PFSK-1 (cell line): ENCODE measurements at regions not wholly inside any gene's neighbourhood (a gene's known extent, or its start where the extent isn't known, plus 50 kb on each side); places are given as distances from the start of the nearest gene placed in this dataset.

ENCODE experiments used
- FOXP2 ChIP-seq: optimal IDR thresholded peaks from 2 replicates; pipeline ENCODE3; 2011; ENCODE audit warnings: borderline replicate concordance, control low read depth, inconsistent platforms; ENCODE audit not compliant: insufficient read depth; ENCODE audit errors: extremely low read length, extremely low read depth
- POLR2AphosphoS5 ChIP-seq: IDR thresholded peaks from 2 replicates; pipeline ENCODE4 v1.6.1; 2012; ENCODE audit warnings: low read depth, mild to moderate bottlenecking, control low read depth, low read length, moderate library complexity
- SIN3A ChIP-seq: IDR thresholded peaks from 2 replicates; pipeline ENCODE4 v1.6.1; 2012; ENCODE audit warnings: mild to moderate bottlenecking, low read length, moderate library complexity, borderline replicate concordance; ENCODE audit not compliant: insufficient read depth
- TAF1 ChIP-seq: IDR thresholded peaks from 2 replicates; pipeline ENCODE4 v1.6.1; 2012; ENCODE audit warnings: low read length, control low read depth, borderline replicate concordance; ENCODE audit not compliant: insufficient read depth
- TF ChIP-seq, protein P1 (sequence below), 2 experiments: IDR thresholded peaks; 2 replicates each; pipeline versions ENCODE4 v1.6.1 to v1.8.0; 2011 to 2012; ENCODE audit warnings: low read depth in 2 of 2, low read length in 2 of 2, control low read depth in 1 of 2, inconsistent platforms in 1 of 2, mild to moderate bottlenecking in 1 of 2, moderate library complexity in 1 of 2; ENCODE audit not compliant: insufficient read depth in 1 of 2

DNA sequence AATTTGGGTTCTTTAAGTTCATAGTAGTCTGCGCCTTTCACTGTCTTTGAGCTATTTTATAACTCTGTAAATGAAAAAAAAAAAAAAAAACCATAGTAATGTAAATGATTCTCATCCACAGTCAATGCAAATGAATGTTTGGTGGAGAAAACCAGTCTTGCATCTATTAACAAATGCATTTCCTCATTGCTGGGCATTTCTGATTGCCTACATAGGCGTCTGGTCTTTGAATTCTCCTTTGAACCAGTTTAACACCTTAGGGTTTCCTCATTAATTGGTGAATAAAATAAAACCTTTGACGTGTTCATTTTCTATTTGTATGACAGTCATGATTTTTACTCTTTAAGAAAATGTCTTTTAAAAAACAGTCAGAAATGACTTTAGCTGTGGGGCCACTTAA is 114.8 kb downstream of the C12orf75 start:
- no peak for TF ChIP-seq TAF1
- TF ChIP-seq SIN3A: no peak

DNA sequence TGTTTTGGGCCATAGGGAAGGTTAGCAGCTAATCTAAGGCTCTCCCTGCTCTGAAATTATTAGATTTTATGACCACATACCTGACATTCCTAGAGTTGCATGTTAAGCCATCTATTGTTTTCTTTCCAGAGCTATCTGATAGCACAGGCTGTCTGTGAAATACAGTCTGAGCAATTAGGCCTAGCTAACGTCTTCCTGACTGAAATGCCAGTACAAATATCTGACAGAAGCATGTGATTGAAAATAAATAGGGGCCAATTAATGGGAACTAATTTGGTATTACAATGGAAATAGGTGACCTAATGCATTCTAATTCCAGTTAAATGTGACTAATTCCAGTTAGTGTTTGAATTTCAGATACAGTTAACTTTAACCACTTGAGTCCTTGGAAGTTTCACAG is 115.2 kb downstream of the C12orf75 start:
- TF ChIP-seq, protein P1, sequence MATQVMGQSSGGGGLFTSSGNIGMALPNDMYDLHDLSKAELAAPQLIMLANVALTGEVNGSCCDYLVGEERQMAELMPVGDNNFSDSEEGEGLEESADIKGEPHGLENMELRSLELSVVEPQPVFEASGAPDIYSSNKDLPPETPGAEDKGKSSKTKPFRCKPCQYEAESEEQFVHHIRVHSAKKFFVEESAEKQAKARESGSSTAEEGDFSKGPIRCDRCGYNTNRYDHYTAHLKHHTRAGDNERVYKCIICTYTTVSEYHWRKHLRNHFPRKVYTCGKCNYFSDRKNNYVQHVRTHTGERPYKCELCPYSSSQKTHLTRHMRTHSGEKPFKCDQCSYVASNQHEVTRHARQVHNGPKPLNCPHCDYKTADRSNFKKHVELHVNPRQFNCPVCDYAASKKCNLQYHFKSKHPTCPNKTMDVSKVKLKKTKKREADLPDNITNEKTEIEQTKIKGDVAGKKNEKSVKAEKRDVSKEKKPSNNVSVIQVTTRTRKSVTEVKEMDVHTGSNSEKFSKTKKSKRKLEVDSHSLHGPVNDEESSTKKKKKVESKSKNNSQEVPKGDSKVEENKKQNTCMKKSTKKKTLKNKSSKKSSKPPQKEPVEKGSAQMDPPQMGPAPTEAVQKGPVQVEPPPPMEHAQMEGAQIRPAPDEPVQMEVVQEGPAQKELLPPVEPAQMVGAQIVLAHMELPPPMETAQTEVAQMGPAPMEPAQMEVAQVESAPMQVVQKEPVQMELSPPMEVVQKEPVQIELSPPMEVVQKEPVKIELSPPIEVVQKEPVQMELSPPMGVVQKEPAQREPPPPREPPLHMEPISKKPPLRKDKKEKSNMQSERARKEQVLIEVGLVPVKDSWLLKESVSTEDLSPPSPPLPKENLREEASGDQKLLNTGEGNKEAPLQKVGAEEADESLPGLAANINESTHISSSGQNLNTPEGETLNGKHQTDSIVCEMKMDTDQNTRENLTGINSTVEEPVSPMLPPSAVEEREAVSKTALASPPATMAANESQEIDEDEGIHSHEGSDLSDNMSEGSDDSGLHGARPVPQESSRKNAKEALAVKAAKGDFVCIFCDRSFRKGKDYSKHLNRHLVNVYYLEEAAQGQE (IDR thresholded peaks at IDR 0.05; ENCODE audit: insufficient read depth in 1 of 2, low read depth in 2 of 2, low read length in 2 of 2): no peak
- TF ChIP-seq SIN3A (no peak), POLR2AphosphoS5 (no peak), FOXP2 (no peak), TAF1 (no peak)

DNA sequence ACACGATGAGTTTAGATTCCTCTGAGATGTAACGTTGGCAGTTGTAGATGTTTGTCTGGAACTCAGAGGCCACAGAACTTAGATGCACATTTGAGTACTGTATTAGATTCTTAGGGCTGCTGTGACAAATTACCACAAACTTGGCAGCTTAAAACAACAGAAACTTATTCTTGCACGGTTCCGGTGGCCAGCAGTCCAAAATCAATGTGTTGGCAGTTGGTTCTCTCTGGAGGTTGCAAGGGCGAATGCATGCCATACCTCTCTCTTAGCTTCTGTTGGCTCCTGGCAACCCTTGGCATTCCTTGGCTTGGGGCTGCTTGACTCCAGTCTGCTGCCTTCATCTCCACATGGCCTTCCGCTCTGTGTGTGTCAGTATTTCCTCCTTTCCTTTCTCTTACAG is 118.9 kb downstream of the C12orf75 start:
- TF ChIP-seq, protein P1 (IDR thresholded peaks at IDR 0.05; ENCODE audit: insufficient read depth in 1 of 2, low read depth in 2 of 2, low read length in 2 of 2): no peak
- TF ChIP-seq FOXP2 (no peak), TAF1 (no peak), POLR2AphosphoS5 (no peak), SIN3A (no peak)

DNA sequence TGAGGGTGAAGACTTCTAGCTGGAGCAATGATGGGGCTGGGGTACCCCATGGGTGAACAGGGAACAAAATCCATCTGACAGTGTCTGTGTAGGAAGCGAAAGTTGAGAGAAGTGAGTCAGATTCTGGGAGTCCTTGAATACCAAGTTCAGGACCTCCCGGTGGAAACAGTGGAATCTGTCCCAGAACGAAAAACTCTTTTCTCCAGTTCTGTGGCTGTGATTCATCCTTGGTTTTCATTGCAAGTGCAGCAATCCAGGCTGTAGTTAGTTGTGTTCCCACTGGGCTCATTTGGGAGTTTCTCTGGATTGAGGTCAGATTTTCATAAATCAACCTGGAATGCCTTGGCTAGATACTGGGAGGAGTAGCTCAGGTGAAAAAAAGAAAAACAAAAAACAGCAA is 120.7 kb downstream of the C12orf75 start:
- TF ChIP-seq, protein P1 (IDR thresholded peaks at IDR 0.05; ENCODE audit: insufficient read depth in 1 of 2, low read depth in 2 of 2, low read length in 2 of 2): no peak
- no peak for TF ChIP-seq TAF1
- no peak for TF ChIP-seq POLR2AphosphoS5
- TF ChIP-seq SIN3A: no peak
- TF ChIP-seq FOXP2: no peak

DNA sequence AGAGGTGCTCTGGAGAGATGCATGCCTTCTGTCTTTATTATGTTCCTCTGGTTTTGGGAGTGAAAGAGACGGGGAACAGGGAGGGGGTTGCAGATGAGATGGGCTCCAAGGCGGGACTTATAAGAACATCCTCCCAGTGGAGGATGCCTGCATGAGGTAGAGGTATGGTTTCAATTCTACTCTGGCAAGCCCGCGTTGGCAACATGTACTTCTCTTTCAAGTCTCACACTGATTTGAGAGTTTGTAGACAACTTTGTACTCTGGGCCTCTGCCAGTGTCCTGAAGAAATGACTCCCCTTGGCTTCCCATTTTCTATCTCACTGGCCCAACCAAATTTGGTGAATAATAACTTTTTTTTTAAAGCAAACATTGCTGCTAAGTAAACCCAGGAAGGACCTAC is 121.3 kb downstream of the C12orf75 start:
- no peak for TF ChIP-seq POLR2AphosphoS5
- no peak for TF ChIP-seq FOXP2
- TF ChIP-seq SIN3A: no peak
- TF ChIP-seq, protein P1 (IDR thresholded peaks at IDR 0.05; ENCODE audit: insufficient read depth in 1 of 2, low read depth in 2 of 2, low read length in 2 of 2): no peak
- no peak for TF ChIP-seq TAF1

DNA sequence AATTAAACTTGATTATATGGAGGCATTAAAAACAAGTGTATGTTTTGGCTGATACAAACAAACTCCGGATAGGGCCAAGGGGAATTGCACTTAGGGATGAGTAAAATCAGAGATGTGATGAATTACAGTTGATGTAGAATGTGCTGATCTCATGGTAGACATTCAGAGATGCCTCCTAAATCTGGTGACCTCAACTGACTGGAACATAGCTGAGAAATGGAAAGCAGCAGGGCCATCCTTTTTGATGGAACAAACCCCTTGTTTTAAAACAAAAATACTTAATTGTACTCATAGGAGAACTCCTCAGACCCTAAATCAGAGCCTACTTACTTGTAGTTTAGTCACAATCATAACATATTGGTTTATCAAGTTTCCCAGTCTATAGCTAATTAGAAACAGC is 122.8 kb downstream of the C12orf75 start:
- TF ChIP-seq SIN3A (no peak), TAF1 (no peak)
- TF ChIP-seq, protein P1 (IDR thresholded peaks at IDR 0.05; ENCODE audit: insufficient read depth in 1 of 2, low read depth in 2 of 2, low read length in 2 of 2): no peak
